ENCODE measurements at regions not wholly inside any gene's neighbourhood (a gene's known extent, or its start where the extent isn't known, plus 50 kb on each side); places are given as distances from the start of the nearest gene placed in this dataset.

DNA sequence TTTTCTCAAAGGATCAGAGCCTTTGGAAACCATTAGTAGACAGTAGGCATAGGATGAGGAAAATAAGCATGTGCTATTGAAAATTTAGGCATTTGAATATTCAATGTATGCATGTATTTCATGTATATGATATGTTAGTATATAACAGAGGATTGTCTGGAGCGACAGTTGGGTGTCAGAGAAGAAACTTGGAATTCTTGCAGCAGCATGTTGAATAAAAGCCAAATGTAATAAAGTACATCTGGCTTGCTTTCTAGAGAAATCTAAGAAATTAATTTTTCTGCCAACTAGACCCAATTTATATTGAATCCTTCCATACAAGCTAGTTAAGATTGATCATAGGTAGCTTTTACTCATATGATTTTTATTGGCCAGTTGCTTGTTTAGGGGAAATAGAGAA is 578.8 kb downstream of the CDH11 start:
- no peak for TF ChIP-seq CTCF (optimal IDR thresholded peaks at IDR 0.05 in 1 of 3, IDR thresholded peaks at IDR 0.05 in 1 of 3, conservative IDR thresholded peaks at IDR 0.05 in 1 of 3; ENCODE audit: extremely low read depth in 1 of 3, insufficient read depth in 2 of 3, low read length in 3 of 3)
- TF ChIP-seq EZH2 (IDR thresholded peaks at IDR 0.05; ENCODE audit: low read length), result no peak

Data from keratinocyte (primary cell).